B cell (primary cell): ENCODE measurements at regions not wholly inside any gene's neighbourhood (a gene's known extent, or its start where the extent isn't known, plus 50 kb on each side); places are given as distances from the start of the nearest gene placed in this dataset.

Experiments used
- ATAC-seq: fragments of 200-7000 bp; cut with Tn5 transposase; one replicate; pipeline ENCODE4 v1.10.0; 2021; ENCODE audit warnings: low read depth, mild to moderate bottlenecking, moderate number of reproducible peaks, moderate library complexity
- CTCF ChIA-PET: fragments of 350-600 bp; sonication (Branson Sonifier 250); formaldehyde crosslinking; loops from one replicate; lab custom pipeline; 2021; ENCODE audit warnings: antibody characterized with exemption, inconsistent platforms; lab: Charles Lee
- POLR2A ChIA-PET: fragments of 350-600 bp; sonication (Branson Sonifier 250); formaldehyde crosslinking; loops from one replicate; lab custom pipeline; 2021; ENCODE audit warnings: antibody characterized with exemption; lab: Charles Lee
- DNase-seq: peaks from one replicate; pipeline ENCODE4 v3.0.0; 2013
- H2AFZ ChIP-seq: 2 replicates; pipeline ENCODE4 v1.6.1; 2012; ENCODE audit warnings: mild to moderate bottlenecking, low read depth, low read length; ENCODE audit not compliant: insufficient read depth, poor library complexity, severe bottlenecking
- H3K27ac ChIP-seq, 2 donors: 1 replicate in 1 of 2; 2 replicates in 1 of 2; pipeline ENCODE4 v1.5.1; 2012 to 2013; ENCODE audit warnings: low read length in 2 of 2, mild to moderate bottlenecking in 2 of 2, moderate library complexity in 1 of 2
- H3K27me3 ChIP-seq, 4 experiments: fragments of 200-600 bp in 1 of 4; sonication (generic) in 1 of 4; replicated peaks in 1 of 4; 1 replicate in 2 of 4; 2 replicates in 2 of 4; pipeline versions ENCODE4 v1.6.1 to v1.7.0; 2013 to 2016; ENCODE audit warnings: low read length in 3 of 4, mild to moderate bottlenecking in 2 of 4, mixed read lengths in 1 of 4, moderate library complexity in 1 of 4; ENCODE audit not compliant: insufficient read depth in 4 of 4, control insufficient read depth in 3 of 4; ENCODE audit errors: control extremely low read depth in 1 of 4
- H3K36me3 ChIP-seq, 2 experiments: replicated peaks in 1 of 2; 1 replicate in 1 of 2; 2 replicates in 1 of 2; pipeline versions ENCODE4 v1.6.1 to v1.7.1; 2013; ENCODE audit warnings: low read length in 1 of 2; ENCODE audit not compliant: insufficient read depth in 2 of 2, control insufficient read depth in 1 of 2; ENCODE audit errors: control extremely low read depth in 1 of 2, extremely low read depth in 1 of 2
- H3K4me1 ChIP-seq, 2 donors: fragments of 200-600 bp in 1 of 2; sonication (generic) in 1 of 2; 1 replicate in 1 of 2; 2 replicates in 1 of 2; pipeline versions ENCODE4 v1.5.1 to v1.6.1; 2013 to 2017; ENCODE audit warnings: low read length in 2 of 2; ENCODE audit not compliant: control insufficient read depth in 2 of 2, insufficient read depth in 2 of 2
- H3K4me2 ChIP-seq: replicated peaks from 2 replicates; pipeline ENCODE3; 2012; ENCODE audit warnings: mild to moderate bottlenecking, low read depth, low read length; ENCODE audit not compliant: poor library complexity, severe bottlenecking
- H3K4me3 ChIP-seq, 5 experiments: fragments of 200-600 bp in 1 of 5; sonication (generic) in 1 of 5; 1 replicate in 3 of 5; 2 replicates in 2 of 5; pipeline versions ENCODE4 v1.5.1 to v1.7.0; 2011 to 2016; ENCODE audit warnings: low read length in 4 of 5, mild to moderate bottlenecking in 4 of 5, low read depth in 2 of 5, control low read depth in 1 of 5, moderate library complexity in 1 of 5; ENCODE audit not compliant: insufficient read depth in 1 of 5; ENCODE audit errors: control extremely low read depth in 1 of 5, extremely low read depth in 1 of 5
- H3K79me2 ChIP-seq: fragments of 200-600 bp; sonication (generic); one replicate; pipeline ENCODE4 v1.6.0; 2016; ENCODE audit warnings: low read length; ENCODE audit not compliant: control insufficient read depth, insufficient read depth
- H3K9ac ChIP-seq: fragments of 200-600 bp; sonication (generic); 2 replicates; pipeline ENCODE4 v1.6.1; 2017; ENCODE audit warnings: mild to moderate bottlenecking, low read length, moderate library complexity
- H3K9me3 ChIP-seq, 3 donors: one replicate each; pipeline versions ENCODE4 v1.6.1 to v1.7.1; 2013; ENCODE audit warnings: low read length in 2 of 3; ENCODE audit not compliant: control insufficient read depth in 2 of 3, insufficient read depth in 1 of 3; ENCODE audit errors: control extremely low read depth in 1 of 3
- H4K20me1 ChIP-seq: 2 replicates; pipeline ENCODE4 v1.6.0; 2012; ENCODE audit warnings: mild to moderate bottlenecking, low read length; ENCODE audit not compliant: insufficient read depth, control insufficient read depth, poor library complexity, severe bottlenecking
- H3K27ac Mint-ChIP-seq: one replicate; pipeline ENCODE4 v1.8.0; 2021; ENCODE audit warnings: mixed read lengths
- H3K27me3 Mint-ChIP-seq: one replicate; pipeline ENCODE4 v1.8.0; 2021; ENCODE audit warnings: mixed read lengths
- H3K4me1 Mint-ChIP-seq: one replicate; pipeline ENCODE4 v1.8.0; 2021; ENCODE audit warnings: mixed read lengths
- H3K4me3 Mint-ChIP-seq: one replicate; pipeline ENCODE4 v1.8.0; 2021; ENCODE audit warnings: mixed read lengths
- H3K9me3 Mint-ChIP-seq: one replicate; pipeline ENCODE4 v1.8.0; 2022; ENCODE audit warnings: mixed read lengths; ENCODE audit not compliant: insufficient read depth
- CTCF ChIP-seq: fragments of 200-600 bp; IDR thresholded peaks from one replicate; pipeline ENCODE4 v1.8.0; 2022; ENCODE audit warnings: antibody characterized with exemption, mild to moderate bottlenecking
- EZH2 ChIP-seq: IDR thresholded peaks from 2 replicates; pipeline ENCODE4 v1.6.1; 2012; ENCODE audit warnings: borderline replicate concordance, low read depth, mild to moderate bottlenecking, moderate library complexity, low read length; ENCODE audit not compliant: insufficient read depth, poor library complexity, severe bottlenecking
- WGBS: methylation state at CpG from one replicate; pipeline ENCODE4 v1.1.5; 2013; ENCODE audit warnings: missing lambda C conversion rate; ENCODE audit not compliant: insufficient coverage; 5-methylcytosine and 5-hydroxymethylcytosine counted together
- intact Hi-C: fragments of 100-400 bp; cut with micrococcal nuclease; formaldehyde crosslinking; loops from one replicate; pipeline ENCODE4 v1.10.0; 2022

GRCh38 chr2:236910781-236911495 lies 174.8 kb upstream of the COPS8 start:
- TF ChIP-seq EZH2 (no peak), CTCF (no peak)
- H3K4me1 ChIP-seq = no peaks in the 10 kb centered on the region
- ChIA-PET CTCF (no interaction called here), POLR2A (no interaction called here)
- ATAC-seq = no peak
- peaks cover 0 to 3% (median 0%) of the 10 kb centered on the region in 4 experiments for H3K27me3 ChIP-seq
- Mint-ChIP-seq H3K9me3 (no peaks in the 10 kb centered on the region), H3K4me1 (no peaks in the 10 kb centered on the region), H3K27me3 (peaks cover 3% of the 10 kb centered on the region), H3K27ac (no peak overlapping the region), H3K4me3 (no peak overlapping the region)
- H3K79me2 ChIP-seq = no peaks in the 10 kb centered on the region
- H3K36me3 ChIP-seq = no peaks in the 10 kb centered on the region
- H3K9ac ChIP-seq = no peak overlapping the region
- intact Hi-C loops = no loop called here
- no peak for DNase-seq
- 95% methylated on average over 8 of the region's 14 CpGs for WGBS
- no peaks in the 10 kb centered on the region for H4K20me1 ChIP-seq
- H2AFZ ChIP-seq = no peak overlapping the region
- no peaks in the 10 kb centered on the region for H3K9me3 ChIP-seq
- no peak overlapping the region for H3K4me3 ChIP-seq
- no peak overlapping the region for H3K4me2 ChIP-seq
- no peak overlapping the region for H3K27ac ChIP-seq

GRCh38 chr2:236912326-236913120 lies 173.2 kb upstream of the COPS8 start:
- Histone ChIP-seq H4K20me1 (no peaks in the 10 kb centered on the region), H3K4me2 (no peak overlapping the region), H3K9ac (no peak overlapping the region), H3K27me3 (peaks cover 0 to 3% (median 0%) of the 10 kb centered on the region in 4 experiments), H3K27ac (no peak overlapping the region), H3K4me3 (no peak overlapping the region), H3K4me1 (no peaks in the 10 kb centered on the region), H2AFZ (no peak overlapping the region), H3K9me3 (no peaks in the 10 kb centered on the region), H3K36me3 (no peaks in the 10 kb centered on the region), H3K79me2 (no peaks in the 10 kb centered on the region)
- CTCF ChIA-PET = no interaction called here
- WGBS = 79% methylated on average over 14 of the region's 18 CpGs
- DNase-seq (no peak), ATAC-seq (no peak)
- Mint-ChIP-seq H3K9me3 (no peaks in the 10 kb centered on the region), H3K27me3 (peaks cover 3% of the 10 kb centered on the region), H3K4me3 (no peak overlapping the region), H3K27ac (no peak overlapping the region), H3K4me1 (no peaks in the 10 kb centered on the region)
- no peak for TF ChIP-seq EZH2
- TF ChIP-seq CTCF = no peak
- intact Hi-C loops = no loop called here
- POLR2A ChIA-PET = no interaction called here
